Small intestine (tissue), 7 donors: ENCODE measurements at regions not wholly inside any gene's neighbourhood (a gene's known extent, or its start where the extent isn't known, plus 50 kb on each side); places are given as distances from the start of the nearest gene placed in this dataset.

Source experiments
- DNase-seq, 2 donors: peaks; one replicate each; pipeline versions ENCODE4 v3.0.0 to v3.0.0-alpha.2; 2013
- FAIRE-seq: peaks from 2 replicates; lab custom pipeline; 2012; peaks lifted over from hg19 to GRCh38; lab: Jason Lieb, UNC
- H3K27ac ChIP-seq, 3 donors: one replicate each; pipeline ENCODE4 v1.5.1; 2013; ENCODE audit warnings: low read length in 2 of 3, mild to moderate bottlenecking in 2 of 3, control low read depth in 1 of 3, inconsistent platforms in 1 of 3, low read depth in 1 of 3, moderate library complexity in 1 of 3
- H3K27me3 ChIP-seq, 3 donors: one replicate each; pipeline ENCODE4 v1.6.1; 2013; ENCODE audit warnings: low read length in 3 of 3, inconsistent platforms in 1 of 3; ENCODE audit not compliant: control insufficient read depth in 3 of 3, insufficient read depth in 3 of 3
- H3K36me3 ChIP-seq, 3 donors: one replicate each; pipeline ENCODE4 v1.6.1; 2013; ENCODE audit warnings: low read length in 3 of 3, inconsistent platforms in 1 of 3, low read depth in 1 of 3, mild to moderate bottlenecking in 1 of 3, moderate library complexity in 1 of 3; ENCODE audit not compliant: control insufficient read depth in 3 of 3, insufficient read depth in 2 of 3
- H3K4me1 ChIP-seq, 3 donors: one replicate each; pipeline ENCODE4 v1.6.1; 2013; ENCODE audit warnings: low read length in 2 of 3, inconsistent platforms in 1 of 3, low read depth in 1 of 3, mild to moderate bottlenecking in 1 of 3, moderate library complexity in 1 of 3; ENCODE audit not compliant: control insufficient read depth in 3 of 3, insufficient read depth in 2 of 3
- H3K4me3 ChIP-seq, 3 donors: one replicate each; pipeline ENCODE4 v1.5.1; 2013; ENCODE audit warnings: low read length in 3 of 3, control low read depth in 1 of 3, inconsistent platforms in 1 of 3, low read depth in 1 of 3, mild to moderate bottlenecking in 1 of 3, moderate library complexity in 1 of 3
- H3K9me3 ChIP-seq, 2 donors: one replicate each; pipeline ENCODE4 v1.6.1; 2013; ENCODE audit warnings: low read depth in 1 of 2, low read length in 1 of 2; ENCODE audit not compliant: control insufficient read depth in 2 of 2, insufficient read depth in 1 of 2
- WGBS, 3 donors: extraction: QIAGEN DNeasy Blood & Tissue Kit; methylation state at CpG; one replicate each; pipeline ENCODE4 v1.1.7; 2013; 5-methylcytosine and 5-hydroxymethylcytosine counted together
- donor health status: healthy with polysubstance abuse.
- donor health status: control.
- donor health status: control.
- donor health status: Bipolar disorder and iron deficiency.
- donor health status: healthy.

DNA sequence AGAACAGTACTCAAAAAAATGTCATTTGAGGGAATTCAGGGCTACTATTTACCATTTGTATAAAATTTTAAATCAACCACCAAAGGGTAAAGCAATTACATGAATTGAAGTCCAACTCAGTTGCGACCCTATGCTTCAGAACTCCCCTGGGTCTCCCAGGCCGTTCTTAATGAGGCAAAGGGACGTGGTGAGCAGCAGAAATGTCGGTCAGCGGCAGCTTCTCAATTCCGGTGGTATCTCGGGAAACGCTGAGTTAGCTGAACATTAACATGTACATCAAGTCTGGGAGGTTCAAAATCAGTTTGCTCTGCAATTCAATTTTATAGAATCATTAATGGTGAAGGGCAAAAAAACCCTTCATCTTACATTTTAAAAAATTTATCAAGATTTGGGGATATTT is 173.2 kb downstream of the DIRAS2 start:
- H3K36me3 ChIP-seq = no peaks in the 10 kb centered on the region
- 74 to 90% (median 80%) methylated on average over 8 of the region's 8 CpGs for WGBS, 3 donors
- H3K4me1 ChIP-seq = no peaks in the 10 kb centered on the region
- no peak overlapping the region for H3K27ac ChIP-seq
- H3K27me3 ChIP-seq = no peaks in the 10 kb centered on the region
- no peak for DNase-seq
- no peak for FAIRE-seq
- H3K9me3 ChIP-seq = no peaks in the 10 kb centered on the region
- H3K4me3 ChIP-seq = no peak overlapping the region

DNA sequence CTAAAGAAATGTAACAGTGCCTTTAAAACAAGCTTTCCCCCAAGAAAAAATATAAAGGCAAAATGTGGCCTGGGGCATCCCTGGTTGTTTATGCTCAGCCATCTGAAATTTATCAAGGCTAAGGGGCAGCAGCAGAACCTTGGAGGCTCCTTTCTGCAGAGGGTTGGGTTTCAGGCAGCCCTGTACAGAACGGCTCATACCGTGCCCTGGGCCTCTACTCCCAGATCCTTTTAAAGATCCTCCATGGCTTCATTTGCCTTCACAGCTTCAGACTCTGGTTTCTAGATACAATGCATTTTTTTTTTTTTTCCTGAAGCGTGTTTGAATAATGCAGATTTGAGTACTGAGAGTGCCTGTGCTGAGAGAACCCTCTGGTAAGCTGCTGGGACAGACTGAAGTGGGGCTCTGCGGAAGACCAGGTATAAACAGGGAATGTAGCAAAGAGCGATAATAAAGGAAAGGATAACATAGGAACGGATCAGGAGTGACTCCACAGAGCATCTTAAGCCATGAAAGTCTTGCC is 172.7 kb downstream of the DIRAS2 start:
- H3K27ac ChIP-seq = no peak overlapping the region
- 86 to 89% (median 88%) methylated on average over 6 of the region's 6 CpGs for WGBS, 3 donors
- no peaks in the 10 kb centered on the region for H3K4me1 ChIP-seq
- no peaks in the 10 kb centered on the region for H3K36me3 ChIP-seq
- FAIRE-seq (no peak), DNase-seq (no peak)
- no peaks in the 10 kb centered on the region for H3K27me3 ChIP-seq
- H3K9me3 ChIP-seq = no peaks in the 10 kb centered on the region
- H3K4me3 ChIP-seq = no peak overlapping the region

DNA sequence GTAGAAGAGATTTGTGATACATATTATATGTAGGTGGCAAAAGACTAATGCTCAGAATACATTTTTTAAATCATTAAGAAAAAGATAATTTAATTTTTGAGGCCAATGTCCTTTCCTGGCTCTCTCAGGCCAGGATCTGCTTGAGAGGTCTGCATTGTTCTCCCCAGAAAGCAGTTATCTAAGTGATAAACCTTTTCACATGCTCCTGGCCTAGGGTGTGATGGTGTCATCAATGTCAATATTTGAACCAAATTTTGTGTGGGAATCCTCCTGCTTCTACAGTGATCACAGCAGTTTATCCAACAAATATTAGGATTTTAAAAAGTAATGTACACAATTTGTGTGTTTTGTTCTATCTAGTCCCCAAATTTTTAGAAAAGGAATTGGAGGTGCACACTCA is 166.6 kb downstream of the DIRAS2 start:
- Histone ChIP-seq H3K27ac (no peak overlapping the region), H3K4me3 (no peak overlapping the region), H3K9me3 (no peaks in the 10 kb centered on the region), H3K4me1 (no peaks in the 10 kb centered on the region), H3K27me3 (no peaks in the 10 kb centered on the region), H3K36me3 (no peaks in the 10 kb centered on the region)
- DNase-seq (no peak), FAIRE-seq (no peak)

- FAIRE-seq (no peak), DNase-seq (no peak)
- Histone ChIP-seq H3K4me3 (no peak overlapping the region), H3K9me3 (no peaks in the 10 kb centered on the region), H3K27ac (no peak overlapping the region), H3K36me3 (no peaks in the 10 kb centered on the region), H3K27me3 (no peaks in the 10 kb centered on the region), H3K4me1 (no peaks in the 10 kb centered on the region)
- WGBS, 3 donors = 84 to 89% (median 89%) methylated on average over 2 of the region's 2 CpGs
Measured at GRCh38 chr9:90477535-90477934, 165.1 kb downstream of the DIRAS2 start.

DNA sequence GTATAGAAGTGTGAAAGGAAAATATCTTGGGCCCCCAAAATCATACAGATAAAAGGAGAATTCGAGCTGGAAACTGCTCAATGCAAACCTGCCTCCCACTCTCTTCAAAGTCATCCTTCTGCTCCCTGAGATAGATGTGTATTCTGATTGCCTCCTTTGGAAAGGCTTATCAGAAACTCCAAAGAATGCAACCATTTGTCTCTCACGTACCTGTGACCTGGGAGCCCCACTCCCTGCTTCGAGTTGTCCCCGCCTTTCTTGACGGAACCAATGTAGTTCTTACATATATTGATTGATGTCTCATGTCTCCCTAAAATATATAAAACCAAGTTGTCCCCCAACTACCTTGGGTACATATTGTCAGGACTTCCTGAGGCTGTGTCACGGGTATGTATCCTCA is 163.8 kb downstream of the DIRAS2 start:
- H3K9me3 ChIP-seq = no peaks in the 10 kb centered on the region
- FAIRE-seq (no peak), DNase-seq (no peak)
- WGBS, 3 donors = 65 to 73% (median 69%) methylated on average over 6 of the region's 6 CpGs
- H3K36me3 ChIP-seq = no peaks in the 10 kb centered on the region
- no peak overlapping the region for H3K4me3 ChIP-seq
- H3K27ac ChIP-seq = no peak overlapping the region
- H3K27me3 ChIP-seq = no peaks in the 10 kb centered on the region
- H3K4me1 ChIP-seq = no peaks in the 10 kb centered on the region

DNA sequence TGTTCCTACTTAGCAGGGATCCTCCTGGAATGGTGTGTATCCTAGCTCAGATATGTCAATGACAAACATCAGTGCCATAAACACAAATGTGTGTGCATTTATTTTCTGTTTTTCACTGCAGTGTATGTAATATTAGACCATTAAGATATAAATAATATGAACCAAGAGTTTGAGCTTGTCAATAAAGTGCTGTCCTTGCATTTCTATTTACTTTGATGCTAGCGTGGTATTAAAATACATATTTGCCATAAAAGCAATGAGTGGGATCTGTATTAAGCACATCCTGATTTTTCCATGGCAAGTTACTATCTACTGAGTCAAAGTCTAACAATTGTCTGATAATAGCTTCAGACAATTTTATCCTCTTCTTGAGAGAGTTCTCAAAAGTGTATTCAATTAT is 157.6 kb downstream of the DIRAS2 start:
- Histone ChIP-seq H3K36me3 (no peaks in the 10 kb centered on the region), H3K9me3 (peaks cover 0 to 3% of the 10 kb centered on the region in 2 donors), H3K27ac (no peak overlapping the region), H3K27me3 (peaks cover 0 to 2% (median 0%) of the 10 kb centered on the region in 3 donors), H3K4me1 (no peaks in the 10 kb centered on the region), H3K4me3 (no peak overlapping the region)
- 71 to 89% (median 76%) methylated on average over 1 of the region's 1 CpG for WGBS, 3 donors
- FAIRE-seq (no peak), DNase-seq (no peak)

DNA sequence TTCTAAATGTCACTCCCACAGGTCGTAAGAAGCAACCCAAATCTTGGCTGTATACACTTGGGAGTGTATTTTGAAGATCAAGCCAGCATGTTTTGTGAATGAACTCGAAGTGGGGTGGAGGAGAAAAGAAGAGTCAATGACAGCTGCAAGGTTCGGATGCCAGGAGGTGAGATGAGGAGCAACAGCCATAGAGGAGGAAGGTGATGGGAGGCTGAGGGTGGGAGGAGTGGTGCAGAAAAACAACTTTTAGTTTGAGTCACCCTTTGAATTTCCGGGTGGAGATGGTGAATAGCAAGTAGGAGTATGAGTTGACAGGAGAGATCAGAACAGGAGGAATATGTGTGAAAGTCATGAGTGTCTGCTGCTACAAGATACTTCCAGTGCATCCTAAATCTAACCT is 153.6 kb downstream of the DIRAS2 start:
- peaks cover 0 to 2% (median 0%) of the 10 kb centered on the region in 3 donors for H3K27me3 ChIP-seq
- peaks cover 0 to 3% of the 10 kb centered on the region in 2 donors for H3K9me3 ChIP-seq
- no peak for FAIRE-seq
- H3K4me3 ChIP-seq = no peak overlapping the region
- H3K36me3 ChIP-seq = no peaks in the 10 kb centered on the region
- no peak overlapping the region for H3K27ac ChIP-seq
- WGBS, 3 donors = 71 to 82% (median 79%) methylated on average over 4 of the region's 4 CpGs
- H3K4me1 ChIP-seq = no peaks in the 10 kb centered on the region
- no peak for DNase-seq

GRCh38 chr9:90499761-90500160 is 142.9 kb downstream of the DIRAS2 start:
- 80 to 91% (median 91%) methylated on average over 2 of the region's 2 CpGs for WGBS, 3 donors
- DNase-seq (no peak), FAIRE-seq (no peak)
- H3K4me1 ChIP-seq = no peaks in the 10 kb centered on the region
- no peaks in the 10 kb centered on the region for H3K36me3 ChIP-seq
- no peaks in the 10 kb centered on the region for H3K9me3 ChIP-seq
- H3K27ac ChIP-seq = no peak overlapping the region
- no peak overlapping the region for H3K4me3 ChIP-seq
- no peaks in the 10 kb centered on the region for H3K27me3 ChIP-seq

GRCh38 chr9:90502134-90502533 is 140.5 kb downstream of the DIRAS2 start:
- no peaks in the 10 kb centered on the region for H3K4me1 ChIP-seq
- H3K27me3 ChIP-seq = no peaks in the 10 kb centered on the region
- H3K4me3 ChIP-seq = no peak overlapping the region
- no peak overlapping the region for H3K27ac ChIP-seq
- DNase-seq (no peak), FAIRE-seq (no peak)
- H3K36me3 ChIP-seq = no peaks in the 10 kb centered on the region
- no peaks in the 10 kb centered on the region for H3K9me3 ChIP-seq
- 88 to 92% (median 90%) methylated on average over 4 of the region's 4 CpGs for WGBS, 3 donors
